ENCODE measurements at regions not wholly inside any gene's neighbourhood (a gene's known extent, or its start where the extent isn't known, plus 50 kb on each side); places are given as distances from the start of the nearest gene placed in this dataset.

- TF ChIP-seq, protein P1, sequence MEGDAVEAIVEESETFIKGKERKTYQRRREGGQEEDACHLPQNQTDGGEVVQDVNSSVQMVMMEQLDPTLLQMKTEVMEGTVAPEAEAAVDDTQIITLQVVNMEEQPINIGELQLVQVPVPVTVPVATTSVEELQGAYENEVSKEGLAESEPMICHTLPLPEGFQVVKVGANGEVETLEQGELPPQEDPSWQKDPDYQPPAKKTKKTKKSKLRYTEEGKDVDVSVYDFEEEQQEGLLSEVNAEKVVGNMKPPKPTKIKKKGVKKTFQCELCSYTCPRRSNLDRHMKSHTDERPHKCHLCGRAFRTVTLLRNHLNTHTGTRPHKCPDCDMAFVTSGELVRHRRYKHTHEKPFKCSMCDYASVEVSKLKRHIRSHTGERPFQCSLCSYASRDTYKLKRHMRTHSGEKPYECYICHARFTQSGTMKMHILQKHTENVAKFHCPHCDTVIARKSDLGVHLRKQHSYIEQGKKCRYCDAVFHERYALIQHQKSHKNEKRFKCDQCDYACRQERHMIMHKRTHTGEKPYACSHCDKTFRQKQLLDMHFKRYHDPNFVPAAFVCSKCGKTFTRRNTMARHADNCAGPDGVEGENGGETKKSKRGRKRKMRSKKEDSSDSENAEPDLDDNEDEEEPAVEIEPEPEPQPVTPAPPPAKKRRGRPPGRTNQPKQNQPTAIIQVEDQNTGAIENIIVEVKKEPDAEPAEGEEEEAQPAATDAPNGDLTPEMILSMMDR (IDR thresholded peaks at IDR 0.05; ENCODE audit: low read depth, low read length), result no peak
These were observed 180.7 kb downstream of the TBXT start for GRCh38 chr6:165986914-165987482.

GRCh38 chr6:165986311-165986913, 181.2 kb downstream of the TBXT start:
- peak overlapping the region; percentile 57; the same call in 1 of the 2 replicates for H3K4me3 ChIP-seq (ENCODE audit: low read depth, low read length)
- TF ChIP-seq, protein P1 (IDR thresholded peaks at IDR 0.05; ENCODE audit: low read depth, low read length), result no peak

More at GRCh38 chr6:165986914-165987482, 180.7 kb downstream of the TBXT start:
- peak overlapping the region; percentile 57 for H3K4me3 ChIP-seq (ENCODE audit: low read depth, low read length)

DNA sequence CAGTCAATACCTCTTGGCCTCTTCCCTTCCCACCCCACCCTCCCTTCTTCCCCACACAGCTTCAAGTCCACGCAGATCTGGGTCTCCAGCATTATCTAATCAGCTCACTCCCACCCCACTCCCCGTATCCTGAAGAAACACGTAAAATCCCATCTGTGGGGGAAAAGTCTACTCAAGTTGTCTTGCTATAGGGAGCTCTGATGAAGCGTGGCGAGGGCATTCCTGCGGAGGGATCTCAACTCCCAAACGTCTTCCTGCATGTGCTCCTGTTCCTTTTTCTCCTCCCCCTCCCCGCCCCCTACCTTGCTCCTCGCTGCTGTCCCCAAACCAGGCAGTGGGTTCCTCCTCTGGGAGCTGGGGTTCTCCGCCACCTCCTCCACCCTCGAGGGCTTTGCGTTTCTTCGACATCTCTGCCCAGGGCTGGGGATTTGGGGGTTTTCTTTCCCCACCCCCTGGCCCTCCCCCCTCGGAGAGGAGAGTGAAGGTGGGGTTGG, 181.8 kb downstream of the TBXT start:
- TF ChIP-seq, protein P1 (IDR thresholded peaks at IDR 0.05; ENCODE audit: low read depth, low read length), result no peak
- H3K4me3 ChIP-seq (ENCODE audit: low read depth, low read length), result no peak overlapping the region

DNA sequence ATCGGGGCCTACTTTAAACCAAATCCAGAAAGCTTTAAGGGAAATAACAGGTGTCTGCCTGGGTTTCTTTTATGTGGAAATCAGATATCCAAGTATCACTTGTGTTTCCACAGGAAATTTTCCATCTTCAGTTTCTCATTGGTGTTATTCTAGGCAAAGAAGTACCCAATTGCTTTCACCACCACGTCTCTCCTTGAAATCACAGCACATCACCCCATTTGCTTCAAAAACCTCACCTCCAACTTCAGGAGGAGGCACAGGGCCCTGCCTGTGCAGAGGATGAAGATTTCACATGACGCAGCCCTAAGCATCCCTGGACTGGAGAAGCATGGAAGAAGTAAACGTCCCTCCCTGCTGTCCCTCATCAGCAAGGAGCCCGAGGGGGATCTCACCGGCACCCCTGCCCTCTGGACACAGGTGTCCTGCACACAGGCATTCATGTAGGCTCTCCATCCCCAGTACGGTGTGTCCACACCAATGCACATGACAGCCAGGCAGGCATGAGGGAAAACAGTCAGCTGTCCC, 182.3 kb downstream of the TBXT start:
- no peak overlapping the region for H3K4me3 ChIP-seq (ENCODE audit: low read depth, low read length)
- TF ChIP-seq, protein P1 (IDR thresholded peaks at IDR 0.05; ENCODE audit: low read depth, low read length), result no peak

DNA sequence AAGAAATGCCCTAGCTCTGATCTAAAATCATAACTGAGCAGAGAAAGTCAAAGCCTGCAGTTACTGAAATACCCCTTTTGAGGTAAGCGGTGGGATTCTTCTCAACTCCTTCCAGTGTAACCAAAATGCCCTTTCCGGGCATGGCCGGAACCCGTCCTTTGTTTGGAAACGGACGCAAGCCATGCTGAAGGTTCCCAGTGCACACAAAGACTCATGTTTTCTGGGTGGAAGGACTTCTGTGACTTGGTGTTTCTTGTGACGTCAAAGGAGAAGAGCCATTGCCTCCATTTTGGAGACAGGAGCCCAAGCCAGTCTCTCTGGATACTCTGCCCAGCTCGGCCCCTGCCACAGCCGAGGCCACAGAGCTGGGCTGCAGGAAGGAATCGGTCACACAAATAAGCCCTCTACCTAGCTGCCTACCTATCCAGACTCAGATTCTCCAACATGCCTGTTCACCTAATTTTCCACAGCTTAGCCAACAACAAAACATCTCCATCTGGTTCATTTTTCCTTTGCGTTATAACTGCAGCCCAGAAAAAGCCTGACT, 182.8 kb downstream of the TBXT start:
- TF ChIP-seq, protein P1 (IDR thresholded peaks at IDR 0.05; ENCODE audit: low read depth, low read length), result no peak

DNA sequence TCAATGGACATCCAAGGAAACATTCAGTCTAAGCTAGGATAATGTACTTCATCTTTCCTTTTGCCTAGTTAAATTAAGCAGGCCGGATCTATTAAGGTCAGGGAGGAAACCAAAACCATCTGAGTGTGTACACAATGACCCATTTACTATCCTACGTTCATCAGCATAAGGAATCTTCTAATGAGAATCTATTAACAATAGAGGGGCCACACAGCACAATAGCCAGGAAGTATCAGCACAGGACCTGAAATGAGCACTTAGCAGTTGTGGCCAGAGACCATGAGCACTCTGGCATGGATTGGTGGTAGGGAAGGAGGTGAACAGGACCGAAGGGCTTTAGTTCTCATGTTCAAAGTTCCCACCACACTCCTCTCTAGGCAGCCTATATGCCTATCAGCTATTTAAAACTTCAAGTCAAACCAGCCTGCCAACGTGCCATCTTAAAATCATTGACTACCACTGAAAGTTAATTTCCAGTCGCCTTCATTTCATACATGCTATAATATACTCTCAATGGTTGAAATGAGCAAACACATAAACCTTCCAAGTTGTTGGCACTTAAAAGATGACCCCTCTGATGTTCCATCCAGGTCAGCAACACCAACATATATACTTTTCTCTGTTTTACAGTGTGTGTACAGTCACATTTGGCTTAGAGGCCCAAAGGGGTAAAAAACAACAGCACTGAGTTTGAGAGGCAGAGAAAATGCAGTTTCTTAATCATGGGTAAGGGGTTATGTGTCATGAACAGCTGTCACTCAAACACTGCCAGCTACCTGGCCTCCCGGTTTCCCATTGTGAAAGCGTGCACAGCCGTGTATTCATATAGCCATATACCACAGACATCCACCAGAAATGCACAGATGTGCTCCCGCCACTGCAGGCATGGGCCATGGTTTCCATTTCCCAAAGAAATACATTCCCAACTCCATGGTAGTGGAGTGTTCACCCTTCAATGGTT, 184.3 kb downstream of the TBXT start:
- no peak overlapping the region for H3K4me3 ChIP-seq (ENCODE audit: low read depth, low read length)
- TF ChIP-seq, protein P1 (IDR thresholded peaks at IDR 0.05; ENCODE audit: low read depth, low read length), result no peak

More for the DNA sequence above, 182.8 kb downstream of the TBXT start:
- H3K4me3 ChIP-seq (ENCODE audit: low read depth, low read length), result no peak overlapping the region

Data from WI38 (cell line).